ENCODE measurements at regions not wholly inside any gene's neighbourhood (a gene's known extent, or its start where the extent isn't known, plus 50 kb on each side); places are given as distances from the start of the nearest gene placed in this dataset.

GRCh38 chr7:52269669-52270068 is 765.8 kb upstream of the POM121L12 start:
- ChIA-PET POLR2A (no interaction called here), CTCF (no interaction called here)
- Histone ChIP-seq H3K36me3 (ENCODE audit: insufficient read depth, low read length) (no peaks in the 10 kb centered on the region), H3K9me3 (ENCODE audit: low read length) (no peaks in the 10 kb centered on the region), H3K4me1 (ENCODE audit: insufficient read depth, low read length) (no peaks in the 10 kb centered on the region), H3K27ac (ENCODE audit: low read depth, low read length) (no peak overlapping the region), H3K27me3 (ENCODE audit: insufficient read depth, low read length, poor library complexity, severe bottlenecking) (no peaks in the 10 kb centered on the region), H3K4me3 (ENCODE audit: low read length) (no peak overlapping the region)
- Mint-ChIP-seq H3K4me3 (no peak overlapping the region), H3K27ac (no peak overlapping the region), H3K36me3 (no peaks in the 10 kb centered on the region), H3K4me1 (no peaks in the 10 kb centered on the region), H3K27me3 (no peaks in the 10 kb centered on the region), H3K9me3 (peaks cover 4 to 16% (median 8%) of the 10 kb centered on the region in 5 donors)
- no peak for DNase-seq

GRCh38 chr7:52261057-52261456 is 774.4 kb upstream of the POM121L12 start:
- ChIA-PET CTCF (no interaction called here), POLR2A (no interaction called here)
- Mint-ChIP-seq H3K4me3 (no peak overlapping the region), H3K27me3 (no peaks in the 10 kb centered on the region), H3K36me3 (no peaks in the 10 kb centered on the region), H3K9me3 (peaks cover 0 to 31% (median 15%) of the 10 kb centered on the region in 5 donors), H3K27ac (no peak overlapping the region), H3K4me1 (no peaks in the 10 kb centered on the region)
- H3K9me3 ChIP-seq (ENCODE audit: low read length) = no peaks in the 10 kb centered on the region
- no peaks in the 10 kb centered on the region for H3K4me1 ChIP-seq (ENCODE audit: insufficient read depth, low read length)
- H3K27me3 ChIP-seq (ENCODE audit: insufficient read depth, low read length, poor library complexity, severe bottlenecking) = no peaks in the 10 kb centered on the region
- no peak for DNase-seq
- H3K36me3 ChIP-seq (ENCODE audit: insufficient read depth, low read length) = no peaks in the 10 kb centered on the region
- H3K4me3 ChIP-seq (ENCODE audit: low read length) = no peak overlapping the region
- no peak overlapping the region for H3K27ac ChIP-seq (ENCODE audit: low read depth, low read length)

GRCh38 chr7:52260046-52260665 is 775.3 kb upstream of the POM121L12 start:
- Mint-ChIP-seq H3K27me3 (no peaks in the 10 kb centered on the region), H3K9me3 (peaks cover 0 to 29% (median 15%) of the 10 kb centered on the region in 5 donors), H3K4me3 (no peak overlapping the region), H3K27ac (no peak overlapping the region), H3K36me3 (no peaks in the 10 kb centered on the region), H3K4me1 (no peaks in the 10 kb centered on the region)
- no peaks in the 10 kb centered on the region for H3K4me1 ChIP-seq (ENCODE audit: insufficient read depth, low read length)
- no peak for DNase-seq
- ChIA-PET POLR2A (no interaction called here), CTCF (no interaction called here)
- H3K4me3 ChIP-seq (ENCODE audit: low read length) = no peak overlapping the region
- no peak overlapping the region for H3K27ac ChIP-seq (ENCODE audit: low read depth, low read length)
- no peaks in the 10 kb centered on the region for H3K27me3 ChIP-seq (ENCODE audit: insufficient read depth, low read length, poor library complexity, severe bottlenecking)
- no peaks in the 10 kb centered on the region for H3K9me3 ChIP-seq (ENCODE audit: low read length)
- no peaks in the 10 kb centered on the region for H3K36me3 ChIP-seq (ENCODE audit: insufficient read depth, low read length)

- Histone ChIP-seq H3K9me3 (ENCODE audit: low read length) (no peaks in the 10 kb centered on the region), H3K4me1 (ENCODE audit: insufficient read depth, low read length) (no peaks in the 10 kb centered on the region), H3K27me3 (ENCODE audit: insufficient read depth, low read length, poor library complexity, severe bottlenecking) (no peaks in the 10 kb centered on the region), H3K27ac (ENCODE audit: low read depth, low read length) (no peak overlapping the region), H3K36me3 (ENCODE audit: insufficient read depth, low read length) (no peaks in the 10 kb centered on the region), H3K4me3 (ENCODE audit: low read length) (no peak overlapping the region)
- ChIA-PET CTCF (no interaction called here), POLR2A (no interaction called here)
- Mint-ChIP-seq H3K27me3 (no peaks in the 10 kb centered on the region), H3K9me3 (peaks cover 0 to 25% (median 15%) of the 10 kb centered on the region in 5 donors), H3K4me3 (no peak overlapping the region), H3K4me1 (no peaks in the 10 kb centered on the region), H3K27ac (no peak overlapping the region), H3K36me3 (no peaks in the 10 kb centered on the region)
- DNase-seq = no peak
Observed at GRCh38 chr7:52257890-52258289, 777.5 kb upstream of the POM121L12 start.

GRCh38 chr7:52254396-52255010 is 780.9 kb upstream of the POM121L12 start:
- Histone ChIP-seq H3K27me3 (ENCODE audit: insufficient read depth, low read length, poor library complexity, severe bottlenecking) (no peaks in the 10 kb centered on the region), H3K4me1 (ENCODE audit: insufficient read depth, low read length) (no peaks in the 10 kb centered on the region), H3K36me3 (ENCODE audit: insufficient read depth, low read length) (no peaks in the 10 kb centered on the region), H3K4me3 (ENCODE audit: low read length) (no peak overlapping the region), H3K27ac (ENCODE audit: low read depth, low read length) (no peak overlapping the region), H3K9me3 (ENCODE audit: low read length) (no peaks in the 10 kb centered on the region)
- peaks cover 4 to 37% (median 16%) of the 10 kb centered on the region in 5 donors for H3K9me3 Mint-ChIP-seq
- no peak overlapping the region for H3K27ac Mint-ChIP-seq
- no peak for DNase-seq
- POLR2A ChIA-PET = no interaction called here
- CTCF ChIA-PET = no interaction called here
- H3K4me1 Mint-ChIP-seq = no peaks in the 10 kb centered on the region
- H3K36me3 Mint-ChIP-seq = no peaks in the 10 kb centered on the region
- H3K4me3 Mint-ChIP-seq = no peak overlapping the region
- H3K27me3 Mint-ChIP-seq = no peaks in the 10 kb centered on the region

GRCh38 chr7:52253953-52254352 is 781.5 kb upstream of the POM121L12 start:
- Mint-ChIP-seq H3K27ac (no peak overlapping the region), H3K9me3 (peaks cover 4 to 33% (median 16%) of the 10 kb centered on the region in 5 donors), H3K4me1 (no peaks in the 10 kb centered on the region), H3K27me3 (no peaks in the 10 kb centered on the region), H3K4me3 (no peak overlapping the region), H3K36me3 (no peaks in the 10 kb centered on the region)
- POLR2A ChIA-PET = no interaction called here
- H3K9me3 ChIP-seq (ENCODE audit: low read length) = no peaks in the 10 kb centered on the region
- no peaks in the 10 kb centered on the region for H3K36me3 ChIP-seq (ENCODE audit: insufficient read depth, low read length)
- CTCF ChIA-PET = no interaction called here
- H3K4me1 ChIP-seq (ENCODE audit: insufficient read depth, low read length) = no peaks in the 10 kb centered on the region
- no peak for DNase-seq
- H3K27me3 ChIP-seq (ENCODE audit: insufficient read depth, low read length, poor library complexity, severe bottlenecking) = no peaks in the 10 kb centered on the region
- no peak overlapping the region for H3K27ac ChIP-seq (ENCODE audit: low read depth, low read length)
- no peak overlapping the region for H3K4me3 ChIP-seq (ENCODE audit: low read length)

- H3K4me3 Mint-ChIP-seq = no peak overlapping the region
- Histone ChIP-seq H3K4me3 (ENCODE audit: low read length) (no peak overlapping the region), H3K36me3 (ENCODE audit: insufficient read depth, low read length) (no peaks in the 10 kb centered on the region), H3K9me3 (ENCODE audit: low read length) (no peaks in the 10 kb centered on the region), H3K27ac (ENCODE audit: low read depth, low read length) (no peak overlapping the region), H3K27me3 (ENCODE audit: insufficient read depth, low read length, poor library complexity, severe bottlenecking) (no peaks in the 10 kb centered on the region), H3K4me1 (ENCODE audit: insufficient read depth, low read length) (no peaks in the 10 kb centered on the region)
- no peak for DNase-seq
- ChIA-PET CTCF (no interaction called here), POLR2A (no interaction called here)
- no peaks in the 10 kb centered on the region for H3K36me3 Mint-ChIP-seq
- H3K27me3 Mint-ChIP-seq = no peaks in the 10 kb centered on the region
- peaks cover 4 to 18% (median 10%) of the 10 kb centered on the region in 5 donors for H3K9me3 Mint-ChIP-seq
- H3K4me1 Mint-ChIP-seq = no peaks in the 10 kb centered on the region
- no peak overlapping the region for H3K27ac Mint-ChIP-seq
Observed at GRCh38 chr7:52249741-52250140, 785.7 kb upstream of the POM121L12 start.

GRCh38 chr7:52247518-52247917 is 787.9 kb upstream of the POM121L12 start:
- Mint-ChIP-seq H3K27me3 (no peaks in the 10 kb centered on the region), H3K4me3 (no peak overlapping the region), H3K4me1 (no peaks in the 10 kb centered on the region), H3K27ac (no peak overlapping the region), H3K9me3 (peaks cover 5 to 25% (median 8%) of the 10 kb centered on the region in 5 donors), H3K36me3 (no peaks in the 10 kb centered on the region)
- H3K27me3 ChIP-seq (ENCODE audit: insufficient read depth, low read length, poor library complexity, severe bottlenecking) = no peaks in the 10 kb centered on the region
- no peak for DNase-seq
- no peaks in the 10 kb centered on the region for H3K36me3 ChIP-seq (ENCODE audit: insufficient read depth, low read length)
- no peaks in the 10 kb centered on the region for H3K9me3 ChIP-seq (ENCODE audit: low read length)
- ChIA-PET CTCF (no interaction called here), POLR2A (no interaction called here)
- H3K27ac ChIP-seq (ENCODE audit: low read depth, low read length) = no peak overlapping the region
- H3K4me3 ChIP-seq (ENCODE audit: low read length) = no peak overlapping the region
- H3K4me1 ChIP-seq (ENCODE audit: insufficient read depth, low read length) = no peaks in the 10 kb centered on the region

Measured in CD8-positive, alpha-beta memory T cell (primary cell).